GM18870 (cell line): ENCODE measurements at regions not wholly inside any gene's neighbourhood (a gene's known extent, or its start where the extent isn't known, plus 50 kb on each side); places are given as distances from the start of the nearest gene placed in this dataset.

Source experiments
- ATAC-seq: cut with Tn5 transposase; IDR thresholded peaks from one replicate; pipeline ENCODE4 v1.9.1; 2021; ENCODE audit warnings: moderate library complexity; ENCODE audit not compliant: unreplicated experiment

DNA sequence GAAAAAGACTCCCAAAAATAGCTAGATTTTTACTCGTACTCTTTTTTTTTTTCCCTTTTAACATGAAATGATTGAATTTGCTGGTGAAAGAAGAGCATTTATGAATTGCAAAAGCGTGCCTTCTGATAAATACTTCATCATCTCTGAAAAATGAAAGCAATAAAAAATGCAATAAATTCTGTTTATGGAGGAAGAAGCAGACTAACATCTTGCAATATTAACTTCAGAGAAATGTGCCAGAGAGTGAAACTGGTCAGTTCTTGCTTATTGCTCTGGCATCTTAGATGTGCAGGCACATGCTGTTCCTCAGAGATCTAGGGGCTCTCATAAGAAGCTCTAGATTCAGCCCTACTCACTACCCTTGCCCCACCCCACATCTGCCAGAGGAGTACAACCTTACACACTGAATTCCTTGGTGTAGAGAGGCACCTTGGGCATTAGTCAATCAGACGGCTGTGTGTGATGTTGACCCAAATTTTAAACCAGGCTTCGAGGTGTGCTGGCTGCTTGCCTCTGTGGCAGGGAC lies 891.1 kb upstream of the GHITM start:
- no peak for ATAC-seq

DNA sequence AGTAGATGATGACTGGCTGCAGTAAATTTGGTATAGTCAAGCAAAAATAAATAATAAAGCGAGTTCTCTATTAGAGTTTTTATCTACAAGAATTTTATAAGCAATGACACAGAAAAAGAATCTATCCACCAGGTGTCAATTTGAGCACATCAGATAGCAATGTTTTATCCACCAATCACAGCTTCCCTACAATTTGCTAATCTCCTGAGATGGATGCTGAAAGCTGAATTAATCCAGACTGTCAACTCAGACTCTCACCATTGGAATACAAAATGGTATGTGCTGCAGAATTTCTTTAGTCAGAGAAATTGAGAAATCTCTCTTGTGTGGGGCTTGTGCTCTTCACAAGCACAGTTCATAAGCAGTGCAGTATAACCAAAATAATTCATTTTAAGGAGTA lies 888.9 kb upstream of the GHITM start:
- no peak for ATAC-seq

DNA sequence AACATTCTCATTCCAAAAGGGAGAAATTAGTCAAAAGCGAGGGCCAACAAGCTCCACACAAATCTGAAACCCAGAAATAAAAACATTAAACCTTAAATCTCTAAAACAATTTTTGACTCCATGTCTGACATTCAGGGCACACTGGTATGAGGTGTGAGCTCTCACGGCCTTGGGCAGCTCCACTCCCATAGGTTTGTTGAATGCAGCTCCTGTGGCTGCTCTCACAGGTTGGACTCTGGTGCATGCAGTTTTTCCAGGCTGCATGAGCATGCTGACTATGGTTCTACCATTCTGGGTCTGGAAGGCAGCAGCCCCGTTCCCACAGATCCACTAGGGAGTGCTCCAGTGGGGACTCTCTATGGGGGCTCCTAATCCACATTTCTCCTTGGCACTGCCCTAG lies 887.1 kb upstream of the GHITM start:
- no peak for ATAC-seq

DNA sequence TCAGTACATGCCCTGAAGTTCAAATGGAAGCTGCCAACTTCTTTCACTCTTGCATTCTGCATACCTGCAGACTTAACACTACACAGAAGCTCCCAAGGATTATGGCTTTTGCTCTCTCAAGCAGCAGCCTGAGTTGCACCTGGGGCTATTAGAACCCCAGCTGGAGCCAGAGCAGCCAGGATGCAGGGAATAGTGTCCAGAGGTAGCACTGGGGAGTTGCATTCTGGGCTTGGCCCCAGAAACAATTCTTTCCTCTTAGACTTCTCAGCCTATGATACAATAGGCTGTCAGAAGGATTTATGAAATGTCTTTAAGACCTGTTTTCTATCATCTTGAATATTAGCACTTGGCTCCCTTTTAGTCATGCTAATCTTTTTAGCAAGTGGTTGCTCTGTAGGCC lies 886.7 kb upstream of the GHITM start:
- no peak for ATAC-seq

DNA sequence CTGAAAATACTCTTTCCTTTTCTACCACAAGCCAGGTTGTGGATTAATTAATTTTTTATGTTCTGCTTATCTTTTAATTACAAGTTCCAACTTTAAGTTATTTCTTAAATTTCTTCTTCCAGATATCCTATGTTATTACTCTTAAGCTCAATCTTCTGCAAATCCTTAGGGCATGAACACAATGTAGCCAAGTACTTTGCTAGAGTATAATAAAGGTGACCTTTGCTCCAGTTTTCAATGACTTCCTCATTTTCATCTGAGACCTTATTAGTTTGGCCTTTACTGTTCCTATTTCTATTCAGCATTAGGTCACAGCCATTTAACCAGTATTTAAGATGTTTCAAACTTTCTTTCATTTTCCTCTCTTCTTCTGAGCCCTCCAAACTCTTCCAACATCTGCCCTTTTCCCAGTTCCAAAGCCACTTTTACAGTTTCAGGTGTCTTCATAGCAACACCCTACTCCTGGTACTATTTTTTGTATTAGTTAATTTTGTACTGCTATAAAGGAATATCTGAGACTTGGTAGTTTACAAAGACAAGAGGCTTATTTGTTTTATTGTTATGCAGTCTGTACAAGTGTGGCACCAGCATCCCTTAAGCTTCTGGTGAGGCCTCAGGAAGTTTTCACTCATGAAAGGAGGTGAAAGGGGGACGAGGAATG lies 886.2 kb upstream of the GHITM start:
- no peak for ATAC-seq

DNA sequence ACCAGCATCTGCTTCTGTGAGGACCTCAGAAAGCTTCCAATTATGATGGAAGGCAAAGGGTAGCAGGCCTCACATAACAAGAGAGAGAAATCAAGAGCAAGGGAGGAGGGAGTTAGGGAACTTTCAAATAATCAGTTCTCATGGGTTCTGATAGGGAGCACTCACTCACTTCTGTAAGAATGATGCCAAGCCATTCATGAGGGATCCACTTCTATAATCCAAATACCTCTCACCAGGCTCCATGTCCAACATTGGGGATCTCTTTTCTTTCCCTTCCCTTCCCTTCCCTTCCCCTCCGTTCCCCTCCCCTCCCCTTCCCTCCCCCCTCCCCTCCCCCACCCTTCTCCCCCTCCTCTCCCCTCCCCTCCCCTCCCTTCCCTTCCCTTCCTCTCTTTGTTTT lies 884.6 kb upstream of the GHITM start:
- no peak for ATAC-seq

DNA sequence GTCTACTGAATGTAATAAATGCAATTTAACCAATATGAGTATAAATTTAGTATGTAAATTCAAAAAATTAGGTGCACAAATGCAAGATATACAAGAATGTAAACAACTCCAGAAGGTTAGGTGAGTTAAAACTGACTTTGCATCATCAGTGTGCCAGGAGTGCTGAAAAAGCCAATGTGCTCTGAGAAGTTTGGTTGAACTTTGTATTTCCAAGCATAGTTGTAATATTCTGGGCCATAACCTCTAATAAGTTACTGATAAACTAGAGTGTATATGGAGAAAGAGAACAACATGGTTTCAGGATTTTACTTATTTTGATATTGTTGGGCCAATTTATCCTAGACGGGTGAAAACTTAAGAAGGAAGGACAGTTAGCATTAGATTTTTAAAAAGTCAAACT lies 876.9 kb upstream of the GHITM start:
- ATAC-seq, result no peak

DNA sequence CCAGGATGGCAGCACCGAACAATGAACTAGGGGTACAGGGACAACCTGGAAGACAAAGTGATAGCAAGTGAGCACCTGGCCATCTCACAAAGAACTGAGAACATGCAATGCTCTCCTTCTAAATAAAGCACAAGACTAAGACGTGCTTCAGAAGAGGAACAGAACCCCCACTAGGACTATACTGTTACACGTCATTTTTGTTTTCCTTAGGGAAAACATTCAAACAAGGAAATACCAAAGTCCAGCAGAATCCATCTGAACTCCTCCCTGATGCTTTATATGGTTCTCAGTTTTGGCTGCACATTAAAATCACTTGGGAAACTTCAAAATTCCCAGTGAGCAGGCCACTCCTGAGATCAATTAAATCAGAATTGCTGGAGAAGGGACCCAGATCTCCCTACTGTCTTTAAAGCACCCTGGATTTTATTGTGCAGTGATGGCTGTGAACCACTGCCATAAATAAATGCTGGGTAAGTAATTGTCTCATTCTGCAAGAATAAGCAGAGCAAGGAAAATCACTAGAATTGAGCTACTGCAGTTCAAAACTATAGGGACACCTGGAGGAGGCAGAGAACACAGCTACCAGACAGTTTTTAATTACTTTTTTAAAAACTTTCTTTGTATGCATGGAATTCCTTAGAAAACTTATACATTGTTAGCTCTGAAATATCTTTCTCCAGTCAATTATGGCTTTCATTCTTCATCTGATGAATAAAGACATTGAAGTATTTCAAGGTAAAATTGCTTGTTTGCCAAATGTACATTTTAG lies 866.5 kb upstream of the GHITM start:
- ATAC-seq, result no peak

DNA sequence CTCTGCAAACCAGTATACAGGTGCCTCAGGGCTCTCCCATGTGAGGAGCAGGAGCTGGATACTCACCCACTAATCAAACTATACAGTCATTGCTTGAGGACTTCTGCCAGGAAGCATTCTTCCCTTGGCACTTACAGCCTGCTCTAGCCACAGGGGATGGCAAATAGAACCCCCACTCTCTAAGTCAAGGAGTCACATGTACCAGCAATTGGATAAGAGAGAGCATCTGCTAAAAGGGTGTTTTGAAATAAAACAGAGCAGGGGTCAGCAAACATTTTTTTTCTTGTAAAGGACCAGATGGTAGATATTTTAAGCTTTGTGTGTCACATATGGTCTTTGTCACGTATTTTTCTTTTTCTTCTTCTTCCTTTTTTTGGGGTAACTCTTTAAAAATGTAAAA lies 865.2 kb upstream of the GHITM start:
- no peak for ATAC-seq

DNA sequence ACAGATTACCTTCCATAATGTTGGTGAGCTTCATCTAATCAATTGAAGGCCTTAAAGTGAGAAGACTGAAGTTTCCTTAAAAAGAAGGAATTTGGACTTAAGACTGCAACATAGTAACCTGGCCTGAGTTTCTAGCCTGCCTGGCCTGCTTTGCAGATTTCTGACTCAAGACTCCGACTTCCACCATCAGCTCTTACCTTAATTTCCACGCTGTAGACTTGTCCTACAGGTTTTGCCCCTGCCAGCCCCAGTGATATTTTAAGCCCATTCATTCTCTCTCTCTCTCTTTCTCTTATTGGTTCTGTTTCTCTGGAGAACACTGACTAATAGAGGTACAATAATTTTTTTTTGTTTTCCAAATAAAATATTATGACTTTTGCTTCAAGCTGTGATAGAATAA lies 862.3 kb upstream of the GHITM start:
- no peak for ATAC-seq

DNA sequence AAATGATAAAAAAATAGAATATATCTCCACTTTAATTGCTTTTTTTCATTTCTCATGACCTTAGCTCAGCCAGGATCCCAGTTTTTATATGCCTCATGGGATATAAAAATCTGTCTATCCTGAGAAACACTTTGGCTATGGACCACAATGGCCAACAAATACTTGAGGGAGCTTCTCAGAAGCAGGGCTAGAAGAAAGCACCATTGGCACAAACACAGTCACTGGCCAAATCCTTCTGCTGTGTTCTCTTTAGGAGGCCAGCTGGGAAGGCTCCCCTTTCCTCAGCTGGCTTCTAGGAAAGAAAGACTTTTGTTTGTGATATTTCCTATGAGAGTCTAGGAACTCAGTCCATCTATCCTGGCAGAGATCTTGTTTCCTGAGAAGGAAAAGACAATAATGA lies 856.2 kb upstream of the GHITM start:
- no peak for ATAC-seq

DNA sequence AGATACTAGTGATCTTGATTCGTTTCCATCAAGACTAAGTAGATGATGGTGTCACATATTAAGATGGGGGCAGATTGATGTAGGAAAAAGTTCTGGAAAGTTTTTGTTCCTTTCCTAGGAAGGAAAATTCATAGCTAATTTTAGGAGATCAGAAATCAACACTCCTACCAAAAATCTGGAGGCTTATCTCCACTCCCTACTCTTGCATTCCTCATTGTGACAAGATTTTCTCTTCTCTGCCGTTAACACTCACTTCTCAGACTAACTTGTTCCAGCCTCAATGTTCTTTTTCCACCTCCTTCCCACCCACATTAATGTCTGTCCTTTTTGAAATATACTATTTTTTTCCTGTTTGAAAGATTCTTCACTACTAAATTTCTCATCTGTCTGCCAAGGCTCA lies 851.9 kb upstream of the GHITM start:
- ATAC-seq, result no peak

DNA sequence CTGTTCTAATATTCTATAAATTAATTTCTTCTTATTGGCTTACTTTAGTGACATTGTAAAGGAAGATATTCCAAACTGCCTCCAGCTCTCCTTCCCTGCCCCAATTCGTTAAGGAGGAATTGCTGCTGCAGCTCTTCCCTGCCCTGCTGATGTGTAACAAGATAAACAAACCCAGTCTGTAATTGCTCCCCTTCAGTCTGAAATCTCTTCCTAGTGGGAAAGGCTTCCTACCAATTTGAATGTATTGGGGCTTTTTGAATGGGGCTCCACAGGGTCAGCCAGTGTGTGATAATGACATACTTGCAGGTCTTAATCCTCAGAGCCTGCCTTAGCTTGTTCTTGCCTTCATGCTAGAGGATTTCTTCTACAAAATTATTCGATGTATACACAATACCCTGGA lies 849.9 kb upstream of the GHITM start:
- ATAC-seq, result no peak

DNA sequence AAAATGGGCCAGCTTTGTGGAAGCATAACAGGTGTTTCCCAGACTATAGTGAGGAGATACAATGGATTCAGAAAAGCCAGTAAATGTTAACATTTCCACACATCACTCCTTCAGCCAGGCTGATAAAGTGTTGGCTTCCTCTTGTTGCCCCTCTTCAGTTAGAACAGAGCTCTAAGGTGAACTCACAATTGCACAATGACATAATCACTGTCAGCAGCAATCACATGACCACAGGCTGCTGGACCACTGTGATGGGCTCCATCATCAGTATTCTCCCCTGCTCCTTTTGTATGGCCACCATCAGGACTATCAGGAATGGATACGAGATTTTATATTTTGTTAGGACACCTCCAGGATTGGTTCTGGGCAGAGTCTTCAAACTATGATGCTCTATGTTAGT lies 849.4 kb upstream of the GHITM start:
- ATAC-seq, result no peak

DNA sequence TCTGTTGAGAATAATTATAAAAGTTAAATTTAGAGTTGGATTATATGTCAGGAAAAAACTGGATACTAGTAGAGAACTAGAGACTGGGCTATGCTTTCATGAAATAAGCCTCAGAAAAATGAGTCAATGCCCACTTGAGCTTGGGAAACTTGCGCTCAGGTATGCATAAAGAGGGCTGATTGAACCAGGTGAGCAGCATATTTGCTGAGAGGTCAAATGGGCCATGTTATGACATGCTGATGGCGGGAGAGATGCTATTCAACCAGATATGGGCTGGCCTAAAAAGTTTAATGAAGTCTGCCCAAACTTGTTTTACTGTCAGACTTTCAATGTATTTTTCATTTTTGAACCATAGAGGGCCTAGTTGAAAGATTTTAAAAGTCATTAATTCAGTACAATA lies 837.6 kb upstream of the GHITM start:
- no peak for ATAC-seq

DNA sequence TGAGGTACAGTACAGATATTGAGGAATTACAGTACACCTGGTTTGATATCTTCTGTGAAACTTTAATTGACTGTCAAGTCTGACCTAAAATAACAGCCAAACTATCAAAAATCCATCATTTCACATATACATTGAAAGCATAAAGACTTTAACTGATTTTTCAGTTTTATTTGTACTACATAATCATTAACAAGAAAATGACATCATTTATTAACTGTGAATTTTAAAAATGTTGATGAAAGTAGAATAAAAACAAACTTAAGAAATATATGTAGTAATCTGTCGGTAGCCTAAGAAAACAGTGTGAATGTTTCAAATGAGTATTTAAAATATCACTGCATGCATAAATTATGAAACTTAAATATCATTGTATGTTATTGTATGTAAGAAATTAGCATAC lies 836.7 kb upstream of the GHITM start:
- no peak for ATAC-seq

DNA sequence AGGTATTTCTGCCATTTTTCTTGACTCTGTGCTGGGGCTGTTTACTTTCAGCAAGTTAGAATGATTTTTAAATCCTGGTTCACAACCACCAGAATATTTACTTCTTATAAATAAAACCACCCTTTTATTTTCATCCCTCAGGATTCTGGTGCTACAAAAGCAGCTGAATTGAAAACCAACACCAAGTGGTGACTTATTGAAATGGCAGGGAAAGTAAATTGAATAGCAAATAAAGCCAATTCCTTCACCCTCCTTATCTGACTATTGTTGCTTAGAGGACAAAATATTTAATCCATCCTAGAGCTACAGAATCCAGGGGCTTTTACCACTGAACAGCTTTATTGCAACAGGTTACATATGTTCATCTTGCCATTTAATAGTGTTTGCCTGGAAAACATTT lies 828.6 kb upstream of the GHITM start:
- ATAC-seq, result no peak

DNA sequence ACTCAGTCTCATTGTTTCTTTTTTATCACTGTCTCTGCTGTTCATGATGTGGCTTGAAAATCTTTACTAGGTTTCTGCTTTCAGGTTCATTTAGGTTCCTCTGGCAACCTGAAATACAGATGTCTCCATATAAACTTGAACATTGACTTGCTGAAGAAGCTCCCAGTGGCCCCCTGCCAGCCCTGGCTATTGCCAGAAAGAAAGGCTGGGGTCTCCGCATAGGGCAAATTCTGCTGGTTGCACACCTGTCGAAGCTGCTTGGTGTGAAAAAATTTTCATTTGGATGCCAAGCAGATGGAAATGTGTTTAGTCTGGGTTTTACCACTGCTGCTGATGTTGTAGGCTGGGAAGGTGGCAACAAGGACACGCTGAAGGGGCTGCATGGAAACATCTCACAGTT lies 826.7 kb upstream of the GHITM start:
- no peak for ATAC-seq

DNA sequence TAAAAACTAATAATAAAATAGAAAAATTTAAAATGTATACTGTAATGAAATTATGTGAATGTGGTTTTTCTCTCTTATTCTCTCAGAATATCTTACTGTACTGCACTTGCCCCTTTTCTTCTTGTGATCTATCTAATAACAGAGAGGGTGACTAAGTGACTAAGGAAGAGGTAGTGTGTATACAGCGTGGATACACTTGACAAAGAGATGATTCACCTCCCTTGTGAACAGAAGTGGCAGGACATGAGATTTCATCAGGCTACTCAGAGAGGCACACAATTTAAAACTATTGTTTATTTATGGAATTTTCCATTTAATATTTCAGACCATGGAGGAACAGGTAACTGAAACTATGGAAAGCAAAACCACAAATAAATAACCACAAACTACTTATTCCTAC lies 806.6 kb upstream of the GHITM start:
- no peak for ATAC-seq

DNA sequence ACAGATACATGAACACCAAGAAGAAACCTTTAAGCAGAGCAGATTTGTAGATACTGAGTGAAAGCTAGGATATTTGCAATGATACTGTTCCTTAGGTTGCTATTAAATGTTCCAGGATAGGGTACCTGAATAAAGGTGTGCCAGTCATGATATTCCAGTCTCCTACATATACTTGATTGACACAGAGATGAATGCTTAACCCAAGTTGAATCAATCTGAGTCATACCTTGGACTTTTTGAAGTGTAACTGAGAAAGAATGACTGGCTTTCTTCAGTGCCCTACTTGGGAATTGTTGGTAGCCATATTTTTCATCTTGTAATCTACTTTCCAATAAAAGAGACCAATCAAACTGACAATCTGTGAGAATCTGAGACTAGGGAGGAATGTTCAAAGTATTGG lies 805.7 kb upstream of the GHITM start:
- ATAC-seq, result no peak

DNA sequence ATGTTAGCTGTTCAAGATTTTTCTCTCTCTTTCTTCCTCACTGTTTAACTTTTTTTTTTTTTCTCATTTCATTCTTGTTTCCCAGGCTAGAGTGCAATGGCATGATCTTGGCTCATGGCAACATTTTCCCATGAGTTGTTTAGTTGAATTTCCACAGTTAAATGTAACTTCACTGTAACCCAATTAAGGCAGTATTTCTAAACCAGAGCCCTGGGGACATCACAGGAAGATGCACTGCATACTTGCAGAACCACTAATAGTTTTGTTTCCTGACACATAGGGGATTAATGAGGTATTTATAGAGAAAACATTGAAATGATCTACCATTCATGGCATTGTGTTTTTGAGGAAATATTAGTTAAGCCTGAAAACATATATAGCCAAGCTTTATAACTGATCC lies 795.6 kb upstream of the GHITM start:
- ATAC-seq, result no peak

DNA sequence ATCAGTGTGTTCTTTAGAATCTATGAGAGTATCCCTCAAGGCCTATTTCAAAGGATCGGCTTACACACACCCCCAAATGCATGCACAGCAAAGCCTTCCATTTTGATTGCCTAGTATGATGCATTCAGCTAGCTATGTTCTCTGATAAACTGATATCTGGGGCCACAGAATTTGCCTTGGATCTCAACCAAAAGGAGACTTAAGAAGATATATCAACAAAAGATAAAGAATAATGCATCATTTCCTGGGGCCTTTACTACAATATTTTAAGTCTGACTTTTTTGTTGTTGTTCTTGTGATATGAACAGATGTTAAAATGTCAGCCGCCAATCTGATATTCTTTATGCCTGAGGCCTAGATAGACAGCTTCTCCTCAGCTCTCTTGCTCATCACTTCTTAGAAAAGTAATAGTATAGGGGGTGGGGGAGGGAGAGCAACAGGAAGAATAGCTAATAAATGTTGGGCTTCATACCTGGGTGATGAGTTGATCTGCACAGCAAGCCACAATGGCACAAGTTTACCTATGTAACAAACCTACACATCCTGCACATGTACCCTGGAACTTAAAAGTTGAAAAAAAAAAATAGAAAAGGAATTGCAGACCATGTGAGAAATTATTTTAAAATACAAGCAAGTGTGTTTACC lies 792.9 kb upstream of the GHITM start:
- ATAC-seq, result no peak
